DOHH2 (cell line): ENCODE measurements at regions not wholly inside any gene's neighbourhood (a gene's known extent, or its start where the extent isn't known, plus 50 kb on each side); places are given as distances from the start of the nearest gene placed in this dataset.

ENCODE experiments used
- EZH2phosphoT487 ChIP-seq: fragments of 200-600 bp; sonication (generic); IDR thresholded peaks from 2 replicates; pipeline ENCODE4 v1.6.1; 2017; ENCODE audit warnings: borderline replicate concordance, mild to moderate bottlenecking, antibody characterized with exemption, low read length, moderate library complexity, mixed read lengths
- TF ChIP-seq, protein P1 (sequence below): fragments of 200-600 bp; sonication (generic); IDR thresholded peaks from one replicate; pipeline ENCODE4 v1.5.1; 2014; ENCODE audit warnings: antibody characterized with exemption, mild to moderate bottlenecking, low read depth, low read length; ENCODE audit not compliant: poor library complexity, severe bottlenecking

GRCh38 chrY:15364996-15365395 lies 840.7 kb downstream of the NLGN4Y start:
- TF ChIP-seq, protein P1, sequence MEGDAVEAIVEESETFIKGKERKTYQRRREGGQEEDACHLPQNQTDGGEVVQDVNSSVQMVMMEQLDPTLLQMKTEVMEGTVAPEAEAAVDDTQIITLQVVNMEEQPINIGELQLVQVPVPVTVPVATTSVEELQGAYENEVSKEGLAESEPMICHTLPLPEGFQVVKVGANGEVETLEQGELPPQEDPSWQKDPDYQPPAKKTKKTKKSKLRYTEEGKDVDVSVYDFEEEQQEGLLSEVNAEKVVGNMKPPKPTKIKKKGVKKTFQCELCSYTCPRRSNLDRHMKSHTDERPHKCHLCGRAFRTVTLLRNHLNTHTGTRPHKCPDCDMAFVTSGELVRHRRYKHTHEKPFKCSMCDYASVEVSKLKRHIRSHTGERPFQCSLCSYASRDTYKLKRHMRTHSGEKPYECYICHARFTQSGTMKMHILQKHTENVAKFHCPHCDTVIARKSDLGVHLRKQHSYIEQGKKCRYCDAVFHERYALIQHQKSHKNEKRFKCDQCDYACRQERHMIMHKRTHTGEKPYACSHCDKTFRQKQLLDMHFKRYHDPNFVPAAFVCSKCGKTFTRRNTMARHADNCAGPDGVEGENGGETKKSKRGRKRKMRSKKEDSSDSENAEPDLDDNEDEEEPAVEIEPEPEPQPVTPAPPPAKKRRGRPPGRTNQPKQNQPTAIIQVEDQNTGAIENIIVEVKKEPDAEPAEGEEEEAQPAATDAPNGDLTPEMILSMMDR = no peak
- no peak for TF ChIP-seq EZH2phosphoT487
